Neural progenitor cell (in vitro differentiated cells): ENCODE measurements at regions not wholly inside any gene's neighbourhood (a gene's known extent, or its start where the extent isn't known, plus 50 kb on each side); places are given as distances from the start of the nearest gene placed in this dataset.

Experiments used
- DNase-seq: peaks from one replicate; pipeline ENCODE4 v3.0.0-alpha.2; 2016; ENCODE audit warnings: low spot score
- H2AFZ ChIP-seq: fragments of 200-600 bp; sonication (generic); replicated peaks from 2 replicates; pipeline ENCODE4 v1.6.1; 2016; ENCODE audit warnings: antibody characterized with exemption
- H3F3A ChIP-seq: fragments of 200-600 bp; sonication (generic); 2 replicates; pipeline ENCODE4 v1.6.1; 2016; ENCODE audit warnings: antibody characterized with exemption, low read depth
- H3K27ac ChIP-seq: fragments of 200-600 bp; sonication (generic); 2 replicates; pipeline ENCODE4 v1.5.1; 2016; ENCODE audit warnings: mild to moderate bottlenecking
- H3K27me3 ChIP-seq: fragments of 200-600 bp; sonication (generic); 2 replicates; pipeline ENCODE4 v1.6.1; 2016; ENCODE audit warnings: mild to moderate bottlenecking, moderate library complexity
- H3K36me3 ChIP-seq: fragments of 200-600 bp; sonication (generic); 2 replicates; pipeline ENCODE4 v1.5.1; 2016
- H3K4me1 ChIP-seq: fragments of 200-600 bp; sonication (generic); 2 replicates; pipeline ENCODE4 v1.6.1; 2016; ENCODE audit warnings: mixed run types
- H3K4me2 ChIP-seq: fragments of 200-600 bp; sonication (generic); 2 replicates; pipeline ENCODE4 v1.6.1; 2016
- H3K4me3 ChIP-seq: fragments of 200-600 bp; sonication (generic); 2 replicates; pipeline ENCODE4 v1.5.1; 2016
- H3K79me2 ChIP-seq: fragments of 200-600 bp; sonication (generic); 2 replicates; pipeline ENCODE4 v1.6.1; 2016; ENCODE audit warnings: low read depth
- H3K9ac ChIP-seq: fragments of 200-600 bp; sonication (generic); 2 replicates; pipeline ENCODE4 v1.6.1; 2016
- H3K9me3 ChIP-seq: fragments of 200-600 bp; sonication (generic); 2 replicates; pipeline ENCODE4 v1.5.1; 2016; ENCODE audit warnings: low read depth
- H4K20me1 ChIP-seq: fragments of 200-600 bp; sonication (generic); 2 replicates; pipeline ENCODE4 v1.6.1; 2016; ENCODE audit warnings: low read depth
- H3K27ac Mint-ChIP-seq: 3 replicates; pipeline ENCODE4 v1.8.0; 2021; ENCODE audit warnings: mixed read lengths
- H3K27me3 Mint-ChIP-seq: 2 replicates; pipeline ENCODE4 v1.8.0; 2022; ENCODE audit warnings: low read depth, mild to moderate bottlenecking, inconsistent platforms, moderate library complexity, mixed read lengths; ENCODE audit not compliant: insufficient read depth
- H3K36me3 Mint-ChIP-seq: 3 replicates; pipeline ENCODE4 v1.8.0; 2021; ENCODE audit warnings: mixed read lengths
- H3K4me1 Mint-ChIP-seq: 3 replicates; pipeline ENCODE4 v1.8.0; 2021; ENCODE audit warnings: mixed read lengths
- H3K4me3 Mint-ChIP-seq: 3 replicates; pipeline ENCODE4 v1.8.0; 2021; ENCODE audit warnings: mild to moderate bottlenecking, moderate library complexity, mixed read lengths
- H3K9me3 Mint-ChIP-seq: 3 replicates; pipeline ENCODE4 v1.8.0; 2020; ENCODE audit warnings: mixed read lengths
- CTCF ChIP-seq: fragments of 200-600 bp; sonication (generic); IDR thresholded peaks from 2 replicates; pipeline ENCODE4 v1.5.1; 2017; ENCODE audit warnings: antibody characterized with exemption, mild to moderate bottlenecking
- EZH2 ChIP-seq: fragments of 200-600 bp; sonication (generic); IDR thresholded peaks from 2 replicates; pipeline ENCODE4 v1.6.1; 2017; ENCODE audit warnings: antibody characterized with exemption, mild to moderate bottlenecking, moderate library complexity
- EZH2phosphoT487 ChIP-seq: fragments of 200-600 bp; sonication (generic); IDR thresholded peaks from 2 replicates; pipeline ENCODE4 v1.6.1; 2017; ENCODE audit warnings: antibody characterized with exemption

GRCh38 chr18:61662726-61663125 lies 230.1 kb downstream of the RNF152 start:
- H3K4me1 Mint-ChIP-seq: peaks cover 10% of the 10 kb centered on the region
- Histone ChIP-seq H3K79me2 (no peaks in the 10 kb centered on the region), H2AFZ (no peak overlapping the region), H3K27ac (no peak overlapping the region), H3F3A (no peaks in the 10 kb centered on the region), H3K9me3 (no peaks in the 10 kb centered on the region), H3K36me3 (no peaks in the 10 kb centered on the region), H3K4me1 (peaks cover 9% of the 10 kb centered on the region), H4K20me1 (no peaks in the 10 kb centered on the region), H3K4me3 (no peak overlapping the region), H3K4me2 (no peak overlapping the region), H3K27me3 (no peaks in the 10 kb centered on the region), H3K9ac (no peak overlapping the region)
- TF ChIP-seq EZH2 (no peak), CTCF (no peak), EZH2phosphoT487 (no peak)
- DNase-seq: no peak
- H3K27me3 Mint-ChIP-seq: peaks cover 2% of the 10 kb centered on the region
- peaks cover 6% of the 10 kb centered on the region for H3K9me3 Mint-ChIP-seq
- no peak overlapping the region for H3K27ac Mint-ChIP-seq
- H3K36me3 Mint-ChIP-seq: no peaks in the 10 kb centered on the region
- H3K4me3 Mint-ChIP-seq: no peak overlapping the region

DNA sequence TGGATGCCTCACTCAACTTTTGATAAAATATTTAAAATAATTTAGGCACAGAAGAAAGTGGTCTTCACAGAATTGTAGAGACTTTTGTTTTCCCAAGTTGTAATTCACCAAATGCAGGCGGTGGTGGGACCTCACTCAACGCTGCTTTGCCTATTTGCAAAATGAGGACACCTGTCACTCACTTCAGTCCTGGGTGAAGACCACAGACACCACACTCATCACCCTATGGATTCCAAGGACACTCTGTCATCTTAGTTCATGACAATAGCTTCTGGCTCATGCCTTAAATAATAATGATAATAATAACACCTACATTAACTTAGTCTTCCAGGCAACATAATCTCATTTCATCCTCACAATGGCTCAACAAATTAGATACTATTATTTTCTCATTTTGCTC lies 234.4 kb downstream of the RNF152 start:
- Mint-ChIP-seq H3K4me3 (no peak overlapping the region), H3K27me3 (no peaks in the 10 kb centered on the region), H3K27ac (no peak overlapping the region), H3K4me1 (peaks cover 5% of the 10 kb centered on the region), H3K9me3 (peaks cover 10% of the 10 kb centered on the region), H3K36me3 (no peaks in the 10 kb centered on the region)
- H3K4me2 ChIP-seq: no peak overlapping the region
- DNase-seq: no peak
- H3K79me2 ChIP-seq: no peaks in the 10 kb centered on the region
- no peak overlapping the region for H3K27ac ChIP-seq
- H3K9ac ChIP-seq: no peak overlapping the region
- H3K4me3 ChIP-seq: no peak overlapping the region
- H3K9me3 ChIP-seq: no peaks in the 10 kb centered on the region
- H2AFZ ChIP-seq: no peak overlapping the region
- H3K27me3 ChIP-seq: no peaks in the 10 kb centered on the region
- H3K4me1 ChIP-seq: peaks cover 16% of the 10 kb centered on the region
- TF ChIP-seq EZH2phosphoT487 (no peak), EZH2 (no peak), CTCF (no peak)
- no peaks in the 10 kb centered on the region for H3K36me3 ChIP-seq
- H3F3A ChIP-seq: peaks cover 19% of the 10 kb centered on the region
- H4K20me1 ChIP-seq: no peaks in the 10 kb centered on the region

DNA sequence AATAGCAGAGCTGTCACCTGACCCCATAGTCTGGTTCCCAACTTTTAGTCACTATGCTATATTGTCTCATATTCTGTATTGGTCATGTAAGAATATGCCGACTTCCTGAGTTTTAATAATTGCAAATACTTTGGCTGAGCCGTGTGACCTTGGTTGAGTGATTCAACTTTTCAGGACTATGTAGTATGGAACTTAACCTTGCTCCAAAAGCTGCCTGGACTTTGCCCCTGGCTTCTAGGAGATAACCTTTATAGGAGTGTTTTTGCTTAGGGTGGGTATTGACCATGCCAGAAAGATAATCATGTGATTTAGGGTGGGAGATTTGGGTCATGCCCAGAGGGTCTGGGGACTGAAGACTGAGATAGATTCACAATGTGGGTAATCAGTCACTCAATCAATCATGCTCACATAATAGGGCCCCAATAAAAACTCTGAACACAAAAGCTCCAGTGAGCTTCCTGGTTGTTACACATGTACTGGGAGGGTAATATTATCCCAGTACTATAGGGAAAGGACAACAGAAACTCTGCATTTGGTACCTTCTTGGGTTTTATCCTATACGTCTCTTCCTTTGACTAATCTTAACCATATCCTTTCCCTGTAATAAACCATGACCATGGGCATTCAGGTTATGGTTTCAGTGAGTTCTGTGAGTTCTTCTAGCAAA lies 235.6 kb downstream of the RNF152 start:
- H3K9me3 Mint-ChIP-seq: peaks cover 10% of the 10 kb centered on the region
- no peak for DNase-seq
- H3K79me2 ChIP-seq: no peaks in the 10 kb centered on the region
- H3K27ac Mint-ChIP-seq: no peak overlapping the region
- H3K4me3 Mint-ChIP-seq: no peak overlapping the region
- peaks cover 20% of the 10 kb centered on the region for H3K4me1 ChIP-seq
- no peaks in the 10 kb centered on the region for H4K20me1 ChIP-seq
- no peak for TF ChIP-seq EZH2
- TF ChIP-seq EZH2phosphoT487: no peak
- TF ChIP-seq CTCF: no peak
- H2AFZ ChIP-seq: no peak overlapping the region
- no peaks in the 10 kb centered on the region for H3K27me3 Mint-ChIP-seq
- H3K9me3 ChIP-seq: no peaks in the 10 kb centered on the region
- H3K4me2 ChIP-seq: no peak overlapping the region
- no peaks in the 10 kb centered on the region for H3K27me3 ChIP-seq
- H3F3A ChIP-seq: peaks cover 22% of the 10 kb centered on the region
- peaks cover 5% of the 10 kb centered on the region for H3K4me1 Mint-ChIP-seq
- no peaks in the 10 kb centered on the region for H3K36me3 Mint-ChIP-seq
- H3K9ac ChIP-seq: no peak overlapping the region
- H3K36me3 ChIP-seq: no peaks in the 10 kb centered on the region
- no peak overlapping the region for H3K27ac ChIP-seq
- no peak overlapping the region for H3K4me3 ChIP-seq
